Sigmoid colon (tissue), 3 donors: ENCODE measurements at regions not wholly inside any gene's neighbourhood (a gene's known extent, or its start where the extent isn't known, plus 50 kb on each side); places are given as distances from the start of the nearest gene placed in this dataset.

ENCODE experiments used
- CTCF ChIP-seq, 4 experiments: fragments of 450-650 bp in 3 of 4; fragments of 200-600 bp in 1 of 4; IDR thresholded peaks; one replicate each; pipeline ENCODE4 v1.5.1; 2016 to 2019; ENCODE audit warnings: antibody characterized with exemption in 4 of 4, mild to moderate bottlenecking in 3 of 4, moderate library complexity in 2 of 4
- POLR2A ChIP-seq, 2 donors: fragments of 450-650 bp; IDR thresholded peaks; one replicate each; pipeline ENCODE4 v1.6.1; 2016; ENCODE audit warnings: antibody characterized with exemption in 2 of 2, mild to moderate bottlenecking in 2 of 2, moderate library complexity in 2 of 2

GRCh38 chr3:72390841-72391240 lies 457.4 kb downstream of the SHQ1 start:
- TF ChIP-seq CTCF (IDR thresholded peaks at IDR 0.05) (no peak), POLR2A (IDR thresholded peaks at IDR 0.05) (no peak)
